HepG2 (cell line): ENCODE measurements at regions not wholly inside any gene's neighbourhood (a gene's known extent, or its start where the extent isn't known, plus 50 kb on each side); places are given as distances from the start of the nearest gene placed in this dataset.

ENCODE experiments used
- ATAC-seq: fragments of 200-7000 bp; cut with Tn5 transposase; 3 replicates; pipeline ENCODE4 v1.9.1; 2020; ENCODE audit warnings: mild to moderate bottlenecking, moderate library complexity
- BruUV-seq: library from RNA; stranded (reverse); fragments of 400-500 nt; replicated peaks from 2 replicates; lab custom pipeline; 2021; lab: Mats Ljungman, UMichigan
- CTCF ChIA-PET: fragments of 300-600 bp; formaldehyde crosslinking; extraction: SDS; loops from one replicate; lab custom pipeline; 2021; ENCODE audit warnings: low total read pairs, inconsistent platforms, low intra/inter-chr PET ratio; lab: Yijun Ruan, JAX
- POLR2A ChIA-PET: fragments of 350-600 bp; sonication (Branson Sonifier 250); formaldehyde crosslinking; loops from one replicate; lab custom pipeline; 2020; ENCODE audit warnings: antibody characterized with exemption, inconsistent platforms; lab: Yijun Ruan, JAX
- DNase-seq: peaks from one replicate; pipeline ENCODE4 v3.0.0-alpha.2; 2015; ENCODE audit warnings: low spot score
- FAIRE-seq: peaks from 3 replicates; lab custom pipeline; 2011; peaks lifted over from hg19 to GRCh38; lab: Jason Lieb, UNC
- H2AFZ ChIP-seq: one replicate; pipeline ENCODE4 v1.6.1; 2011; ENCODE audit warnings: low read length, inconsistent platforms
- H3K27ac ChIP-seq: fragments of 300-600 bp; 3 replicates; pipeline ENCODE4 v1.8.0; 2011; ENCODE audit warnings: mixed run types, mild to moderate bottlenecking, mixed read lengths, low read length, inconsistent platforms; ENCODE audit not compliant: insufficient read depth; ENCODE audit errors: extremely low read length
- H3K27me3 ChIP-seq, 2 experiments: fragments of 200-600 bp in 1 of 2; 2 replicates in 1 of 2; 3 replicates in 1 of 2; pipeline versions ENCODE4 v1.6.0 to v1.8.0; 2011; ENCODE audit warnings: low read length in 2 of 2, mild to moderate bottlenecking in 2 of 2, moderate library complexity in 2 of 2, inconsistent platforms in 1 of 2; ENCODE audit not compliant: insufficient read depth in 2 of 2, control insufficient read depth in 1 of 2
- H3K36me3 ChIP-seq, 2 experiments: fragments of 200-600 bp in 1 of 2; replicated peaks in 1 of 2; 2 replicates in 1 of 2; 3 replicates in 1 of 2; pipeline versions ENCODE4 v1.5.1 to v1.8.0; 2011; ENCODE audit warnings: low read length in 2 of 2, inconsistent platforms in 1 of 2; ENCODE audit not compliant: insufficient read depth in 2 of 2, control insufficient read depth in 1 of 2
- H3K4me1 ChIP-seq: 2 replicates; pipeline ENCODE4 v1.5.1; 2012; ENCODE audit warnings: low read length, inconsistent platforms; ENCODE audit not compliant: insufficient read depth
- H3K4me2 ChIP-seq: 2 replicates; pipeline ENCODE4 v1.6.0; 2011; ENCODE audit warnings: low read depth, low read length, inconsistent platforms
- H3K4me3 ChIP-seq, 3 experiments: fragments of 200-600 bp in 1 of 3; sonication (generic), shearing (Covaris generic) in 1 of 3; replicated peaks in 1 of 3; 2 replicates each; pipeline ENCODE4 v1.5.1; 2011 to 2016; ENCODE audit warnings: low read length in 3 of 3, inconsistent platforms in 2 of 3, low read depth in 2 of 3, mild to moderate bottlenecking in 2 of 3, control low read depth in 1 of 3, mixed read lengths in 1 of 3; ENCODE audit not compliant: insufficient read depth in 1 of 3
- H3K79me2 ChIP-seq: one replicate; pipeline ENCODE4 v1.6.1; 2011; ENCODE audit warnings: low read length, inconsistent platforms; ENCODE audit not compliant: insufficient read depth
- H3K9ac ChIP-seq: 2 replicates; pipeline ENCODE4 v1.6.0; 2011; ENCODE audit warnings: mild to moderate bottlenecking, low read depth, low read length, inconsistent platforms; ENCODE audit not compliant: insufficient read depth
- H3K9me3 ChIP-seq: 2 replicates; pipeline ENCODE4 v1.5.1; 2012; ENCODE audit warnings: mild to moderate bottlenecking, low read length
- H4K20me1 ChIP-seq: 2 replicates; pipeline ENCODE4 v1.6.0; 2011; ENCODE audit warnings: inconsistent platforms, mild to moderate bottlenecking, low read length, moderate library complexity; ENCODE audit not compliant: insufficient read depth
- ARNT2 ChIP-seq: sonication (generic); formaldehyde crosslinking; IDR thresholded peaks from 2 replicates; pipeline ENCODE4 v1.8.0; 2022; ENCODE audit warnings: mild to moderate bottlenecking, low read depth, missing genetic modification reagents, moderate library complexity
- FLYWCH1 ChIP-seq: sonication (generic); formaldehyde crosslinking; IDR thresholded peaks from 2 replicates; pipeline ENCODE4 v1.8.1; 2023; ENCODE audit warnings: mild to moderate bottlenecking, missing genetic modification reagents
- FOXA1 ChIP-seq, 2 experiments: fragments of 450-650 bp in 1 of 2; sonication (generic) in 1 of 2; formaldehyde crosslinking in 1 of 2; IDR thresholded peaks; 2 replicates each; pipeline versions ENCODE4 v1.4.0 to v1.6.1; 2016 to 2020; ENCODE audit warnings: missing genetic modification reagents in 1 of 2
- JARID2 ChIP-seq: sonication (generic); formaldehyde crosslinking; IDR thresholded peaks from 2 replicates; pipeline ENCODE4 v1.8.1; 2023; ENCODE audit warnings: missing genetic modification reagents, inconsistent platforms; ENCODE audit not compliant: insufficient replicate concordance
- LCORL ChIP-seq, 2 experiments: fragments of 450-650 bp in 1 of 2; sonication (generic) in 1 of 2; formaldehyde crosslinking in 1 of 2; IDR thresholded peaks; 2 replicates each; pipeline versions ENCODE4 v1.5.0 to v1.6.1; 2017 to 2020; ENCODE audit warnings: antibody characterized with exemption in 1 of 2, missing genetic modification reagents in 1 of 2
- SP2 ChIP-seq: sonication (generic); formaldehyde crosslinking; IDR thresholded peaks from 2 replicates; pipeline ENCODE4 v1.5.1; 2020; ENCODE audit warnings: mild to moderate bottlenecking, missing genetic modification reagents
- TBX2 ChIP-seq: sonication (generic); formaldehyde crosslinking; IDR thresholded peaks from 2 replicates; pipeline ENCODE4 v1.5.0; 2020; ENCODE audit warnings: missing genetic modification reagents, mild to moderate bottlenecking, borderline replicate concordance
- ZKSCAN1 ChIP-seq: fragments of 150-350 bp; IDR thresholded peaks from 2 replicates; pipeline ENCODE4 v1.6.1; 2014; ENCODE audit warnings: low read length
- ZNF136 ChIP-seq: sonication (generic); formaldehyde crosslinking; IDR thresholded peaks from 2 replicates; pipeline ENCODE4 v1.8.1; 2022; ENCODE audit warnings: low read depth, mild to moderate bottlenecking, moderate library complexity, missing genetic modification reagents
- ZNF138 ChIP-seq: sonication (generic); formaldehyde crosslinking; IDR thresholded peaks from 2 replicates; pipeline ENCODE4 v1.5.0; 2020; ENCODE audit warnings: mild to moderate bottlenecking, low read depth, missing genetic modification reagents
- ZNF276 ChIP-seq: sonication (generic); formaldehyde crosslinking; IDR thresholded peaks from 2 replicates; pipeline ENCODE4 v1.4.0; 2020; ENCODE audit warnings: mild to moderate bottlenecking, low read depth, missing genetic modification reagents
- ZNF713 ChIP-seq: sonication (generic); formaldehyde crosslinking; IDR thresholded peaks from 2 replicates; pipeline ENCODE4 v1.4.0; 2020; ENCODE audit warnings: mild to moderate bottlenecking, missing genetic modification reagents
- WGBS: methylation state at CpG from one replicate; pipeline ENCODE4 v1.1.6; 2017; ENCODE audit warnings: low lambda C conversion rate; 5-methylcytosine and 5-hydroxymethylcytosine counted together
- in situ Hi-C: cut with HindIII; loops from 2 replicates; pipeline ENCODE4 v1.10.0; 2017; ENCODE audit warnings: low pct_unique_long_range_greater_than_20kb; ENCODE audit not compliant: extremely low pct_ligation_motif_present
- intact Hi-C: fragments of 100-400 bp; cut with micrococcal nuclease; formaldehyde crosslinking; loops from one replicate; pipeline ENCODE4 v1.10.0; 2022; ENCODE audit not compliant: unreplicated experiment
- TF ChIP-seq, protein P1 (sequence below): sonication (generic); formaldehyde crosslinking; IDR thresholded peaks from 2 replicates; pipeline ENCODE4 v1.4.0; 2020; ENCODE audit warnings: low read depth, missing genetic modification reagents
- TF ChIP-seq, protein P2 (sequence below): sonication (generic); formaldehyde crosslinking; IDR thresholded peaks from 2 replicates; pipeline ENCODE4 v1.8.1; 2023; ENCODE audit warnings: mild to moderate bottlenecking, inconsistent platforms, moderate library complexity, missing genetic modification reagents, borderline replicate concordance
- TF ChIP-seq, protein P3 (sequence below): sonication (generic); formaldehyde crosslinking; IDR thresholded peaks from 2 replicates; pipeline ENCODE4 v1.4.0; 2020; ENCODE audit warnings: missing genetic modification reagents

DNA sequence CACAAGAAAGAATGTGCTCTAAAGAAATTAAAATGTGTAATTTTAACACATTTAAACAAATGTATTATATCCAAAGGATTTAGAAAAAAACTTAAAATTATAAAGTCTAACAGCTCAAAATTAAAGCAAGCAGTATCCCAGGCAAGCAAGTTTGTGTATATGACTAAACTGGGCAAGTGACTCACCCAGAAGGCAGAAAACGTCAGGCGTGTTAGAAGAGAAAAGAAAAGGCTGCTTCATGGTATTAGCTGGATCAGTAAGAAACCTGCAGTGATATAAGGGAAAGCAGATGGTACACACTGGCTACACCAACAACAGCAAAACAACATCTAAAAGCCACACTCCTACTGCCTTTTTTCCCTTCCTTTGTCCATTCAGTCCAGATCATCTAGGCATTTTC lies 250.6 kb upstream of the NDST3 start (continued):
- TF ChIP-seq, protein P1, sequence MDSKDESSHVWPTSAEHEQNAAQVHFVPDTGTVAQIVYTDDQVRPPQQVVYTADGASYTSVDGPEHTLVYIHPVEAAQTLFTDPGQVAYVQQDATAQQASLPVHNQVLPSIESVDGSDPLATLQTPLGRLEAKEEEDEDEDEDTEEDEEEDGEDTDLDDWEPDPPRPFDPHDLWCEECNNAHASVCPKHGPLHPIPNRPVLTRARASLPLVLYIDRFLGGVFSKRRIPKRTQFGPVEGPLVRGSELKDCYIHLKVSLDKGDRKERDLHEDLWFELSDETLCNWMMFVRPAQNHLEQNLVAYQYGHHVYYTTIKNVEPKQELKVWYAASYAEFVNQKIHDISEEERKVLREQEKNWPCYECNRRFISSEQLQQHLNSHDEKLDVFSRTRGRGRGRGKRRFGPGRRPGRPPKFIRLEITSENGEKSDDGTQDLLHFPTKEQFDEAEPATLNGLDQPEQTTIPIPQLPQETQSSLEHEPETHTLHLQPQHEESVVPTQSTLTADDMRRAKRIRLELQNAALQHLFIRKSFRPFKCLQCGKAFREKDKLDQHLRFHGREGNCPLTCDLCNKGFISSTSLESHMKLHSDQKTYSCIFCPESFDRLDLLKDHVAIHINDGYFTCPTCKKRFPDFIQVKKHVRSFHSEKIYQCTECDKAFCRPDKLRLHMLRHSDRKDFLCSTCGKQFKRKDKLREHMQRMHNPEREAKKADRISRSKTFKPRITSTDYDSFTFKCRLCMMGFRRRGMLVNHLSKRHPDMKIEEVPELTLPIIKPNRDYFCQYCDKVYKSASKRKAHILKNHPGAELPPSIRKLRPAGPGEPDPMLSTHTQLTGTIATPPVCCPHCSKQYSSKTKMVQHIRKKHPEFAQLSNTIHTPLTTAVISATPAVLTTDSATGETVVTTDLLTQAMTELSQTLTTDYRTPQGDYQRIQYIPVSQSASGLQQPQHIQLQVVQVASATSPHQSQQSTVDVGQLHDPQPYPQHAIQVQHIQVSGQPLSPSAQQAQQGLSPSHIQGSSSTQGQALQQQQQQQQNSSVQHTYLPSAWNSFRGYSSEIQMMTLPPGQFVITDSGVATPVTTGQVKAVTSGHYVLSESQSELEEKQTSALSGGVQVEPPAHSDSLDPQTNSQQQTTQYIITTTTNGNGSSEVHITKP (CRISPR knock-in tag) = no peak
- TF ChIP-seq ZNF136 (CRISPR knock-in tag) = no peak
- no peak for TF ChIP-seq LCORL (IDR thresholded peaks at IDR 0.05)
- TF ChIP-seq LCORL (CRISPR knock-in tag; IDR thresholded peaks at IDR 0.05) = no peak
- TF ChIP-seq, protein P2, sequence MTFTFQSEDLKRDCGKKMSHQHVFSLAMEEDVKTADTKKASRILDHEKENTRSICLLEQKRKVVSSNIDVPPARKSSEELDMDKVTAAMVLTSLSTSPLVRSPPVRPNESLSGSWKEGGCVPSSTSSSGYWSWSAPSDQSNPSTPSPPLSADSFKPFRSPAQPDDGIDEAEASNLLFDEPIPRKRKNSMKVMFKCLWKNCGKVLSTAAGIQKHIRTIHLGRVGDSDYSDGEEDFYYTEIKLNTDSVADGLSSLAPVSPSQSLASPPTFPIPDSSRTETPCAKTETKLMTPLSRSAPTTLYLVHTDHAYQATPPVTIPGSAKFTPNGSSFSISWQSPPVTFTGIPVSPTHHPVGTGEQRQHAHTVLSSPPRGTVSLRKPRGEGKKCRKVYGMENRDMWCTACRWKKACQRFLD (CRISPR knock-in tag) = no peak
- no peak for TF ChIP-seq FLYWCH1 (CRISPR knock-in tag)
- TF ChIP-seq ARNT2 = no peak
- TF ChIP-seq SP2 (CRISPR knock-in tag) = no peak
- no peak for TF ChIP-seq FOXA1 (IDR thresholded peaks at IDR 0.05)
- TF ChIP-seq FOXA1 (CRISPR knock-in tag; IDR thresholded peaks at IDR 0.05) = no peak

DNA sequence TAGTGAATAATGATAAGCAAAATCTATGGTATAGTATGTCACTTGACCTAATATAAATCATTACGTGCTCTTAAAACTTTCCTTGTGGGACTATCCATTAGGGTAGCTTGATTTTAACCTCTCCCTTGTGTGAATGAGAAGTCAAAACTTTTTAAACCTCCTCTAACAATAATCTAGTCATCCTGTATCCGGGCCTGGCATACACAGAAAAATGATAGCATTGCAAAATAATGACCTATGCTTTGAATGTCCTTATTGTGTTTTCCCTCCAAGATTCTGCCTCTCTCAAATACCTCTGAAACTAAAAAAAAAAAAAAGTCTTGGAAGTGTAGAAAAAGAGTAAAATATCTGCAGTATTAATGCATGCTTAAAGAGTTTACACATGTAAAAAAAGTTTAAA lies 250.0 kb upstream of the NDST3 start:
- H3K9ac ChIP-seq = no peak overlapping the region
- H3K36me3 ChIP-seq = no peaks in the 10 kb centered on the region
- no peak for FAIRE-seq
- no peak overlapping the region for H3K4me2 ChIP-seq
- no peaks in the 10 kb centered on the region for H3K4me1 ChIP-seq
- in situ Hi-C loops (no loop called here), intact Hi-C loops (no loop called here)
- no peak overlapping the region for H3K4me3 ChIP-seq
- H2AFZ ChIP-seq = no peak overlapping the region
- no peaks in the 10 kb centered on the region for H3K79me2 ChIP-seq
- H3K9me3 ChIP-seq = no peaks in the 10 kb centered on the region
- H4K20me1 ChIP-seq = no peaks in the 10 kb centered on the region
- ATAC-seq = no peak
- POLR2A ChIA-PET = no interaction called here
- no peak overlapping the region for H3K27ac ChIP-seq
- CTCF ChIA-PET = no interaction called here
- DNase-seq = no peak
- no TSS peak for BruUV-seq
- no peaks in the 10 kb centered on the region for H3K27me3 ChIP-seq
- WGBS = 6% methylated on average over 2 of the region's 2 CpGs
- TF ChIP-seq ZNF138 (CRISPR knock-in tag) (no peak), TBX2 (CRISPR knock-in tag) (no peak), ZKSCAN1 (no peak), ZNF276 (no peak), JARID2 (no peak), ZNF713 (CRISPR knock-in tag) (no peak)
- TF ChIP-seq, protein P3, sequence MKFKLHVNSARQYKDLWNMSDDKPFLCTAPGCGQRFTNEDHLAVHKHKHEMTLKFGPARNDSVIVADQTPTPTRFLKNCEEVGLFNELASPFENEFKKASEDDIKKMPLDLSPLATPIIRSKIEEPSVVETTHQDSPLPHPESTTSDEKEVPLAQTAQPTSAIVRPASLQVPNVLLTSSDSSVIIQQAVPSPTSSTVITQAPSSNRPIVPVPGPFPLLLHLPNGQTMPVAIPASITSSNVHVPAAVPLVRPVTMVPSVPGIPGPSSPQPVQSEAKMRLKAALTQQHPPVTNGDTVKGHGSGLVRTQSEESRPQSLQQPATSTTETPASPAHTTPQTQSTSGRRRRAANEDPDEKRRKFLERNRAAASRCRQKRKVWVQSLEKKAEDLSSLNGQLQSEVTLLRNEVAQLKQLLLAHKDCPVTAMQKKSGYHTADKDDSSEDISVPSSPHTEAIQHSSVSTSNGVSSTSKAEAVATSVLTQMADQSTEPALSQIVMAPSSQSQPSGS (CRISPR knock-in tag) = no peak
